ENCODE measurements at regions not wholly inside any gene's neighbourhood (a gene's known extent, or its start where the extent isn't known, plus 50 kb on each side); places are given as distances from the start of the nearest gene placed in this dataset.

DNA sequence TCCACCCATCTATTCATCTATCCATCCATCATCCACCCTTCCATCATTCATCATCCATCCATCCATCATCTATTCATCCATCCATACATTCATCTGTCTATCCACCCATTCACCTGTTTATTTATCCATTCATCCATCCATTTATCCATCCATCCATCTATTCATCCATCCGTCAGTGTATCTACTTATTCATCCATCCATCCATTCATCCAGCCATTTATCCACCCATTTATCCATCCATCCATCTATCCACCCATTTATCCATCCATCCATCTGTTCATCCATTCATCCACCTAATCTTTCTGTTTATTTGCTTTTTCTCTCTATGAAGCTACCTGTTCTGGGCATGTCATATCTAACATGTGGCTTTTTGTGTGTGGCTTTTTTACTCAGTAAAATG is 115.4 kb downstream of the CRYAA start:
- TF ChIP-seq CTCF (IDR thresholded peaks at IDR 0.05) (no peak), EP300 (IDR thresholded peaks at IDR 0.05) (no peak), POLR2A (IDR thresholded peaks at IDR 0.05) (no peak)
